ENCODE measurements at regions not wholly inside any gene's neighbourhood (a gene's known extent, or its start where the extent isn't known, plus 50 kb on each side); places are given as distances from the start of the nearest gene placed in this dataset.
"Not testable (repeated sequence)": the region's sequence is repeated elsewhere in the genome, so short reads cannot be mapped to it uniquely, and the experiment has no call there.

- DNase-seq: not testable (repeated sequence)
Observed at GRCh38 chrX:23458957-23459356, 124.3 kb downstream of the PTCHD1 start.

DNA sequence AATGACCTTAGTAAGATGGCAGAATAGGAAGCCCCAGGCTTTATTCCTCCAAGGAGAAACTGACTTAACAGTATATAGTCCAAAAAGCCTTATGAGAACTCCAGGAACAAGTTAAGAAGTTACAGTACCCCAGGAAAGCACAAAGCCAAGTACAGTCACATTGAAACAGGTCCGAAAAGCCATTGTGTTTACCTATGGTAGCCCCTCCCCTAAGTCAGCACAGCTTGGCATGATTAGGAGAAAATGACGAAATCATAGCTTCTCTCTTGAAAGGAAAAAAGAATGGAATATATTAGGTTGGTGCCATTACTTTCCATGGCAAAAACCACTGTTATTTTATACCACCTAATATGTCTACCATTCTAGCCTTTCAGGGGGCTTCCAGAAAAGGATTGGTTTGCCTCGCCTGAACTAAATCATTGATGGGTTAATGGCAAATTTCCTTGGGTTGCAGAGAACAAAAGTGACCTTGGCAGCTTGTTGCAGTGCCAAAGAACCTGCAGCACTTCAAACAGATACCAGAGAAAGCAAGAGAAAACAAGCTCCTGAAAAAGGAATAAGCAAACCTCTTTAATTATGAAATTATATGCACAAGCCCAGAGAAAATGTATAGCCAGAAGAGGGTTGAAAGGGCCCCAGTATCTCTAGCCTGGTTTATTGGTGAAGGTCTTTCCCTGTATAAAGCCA, 130.6 kb downstream of the PTCHD1 start:
- no peak for DNase-seq

DNA sequence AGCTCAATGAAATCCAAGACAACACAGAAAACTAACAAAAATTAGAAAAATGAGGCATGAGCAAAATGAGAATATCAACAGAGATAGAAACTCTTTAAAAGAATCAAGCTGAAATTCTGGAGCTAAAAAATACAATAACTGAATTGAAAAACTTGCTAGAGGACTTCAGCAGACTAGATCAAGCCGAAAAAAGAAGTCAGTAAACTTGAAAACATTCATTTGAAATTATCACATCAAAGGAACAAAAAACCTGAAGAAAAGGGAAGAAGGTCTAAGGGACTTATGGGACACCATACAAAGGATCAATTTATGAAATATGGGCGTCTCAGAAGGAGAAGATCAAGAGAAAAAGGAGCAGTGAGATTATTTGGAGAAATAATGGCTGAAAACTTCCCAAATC, 131.3 kb downstream of the PTCHD1 start:
- DNase-seq: no peak

- DNase-seq: no peak
Observed at GRCh38 chrX:23478056-23478455, 143.4 kb downstream of the PTCHD1 start.

- DNase-seq: no peak
Observed at GRCh38 chrX:23478561-23478960, 143.9 kb downstream of the PTCHD1 start.

DNA sequence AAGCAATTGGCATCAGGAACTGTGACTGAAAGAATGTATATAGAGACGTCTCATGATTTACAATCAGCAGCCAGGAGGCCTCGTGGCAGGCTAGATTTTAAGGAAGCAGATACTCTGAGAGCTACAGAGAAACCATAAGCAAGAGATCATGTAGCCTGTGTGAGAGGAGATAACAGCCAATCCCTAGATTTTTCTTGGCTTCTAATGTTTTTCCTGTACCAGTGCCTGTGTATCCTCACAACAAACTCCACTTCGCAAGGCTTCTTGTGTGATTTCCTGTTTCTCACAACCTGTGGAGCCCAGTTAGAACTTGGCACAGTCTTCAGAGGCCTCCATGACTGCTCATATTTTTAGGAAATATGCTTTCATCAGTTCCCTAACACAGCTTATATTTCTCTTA, 147.9 kb downstream of the PTCHD1 start:
- DNase-seq: no peak

DNA sequence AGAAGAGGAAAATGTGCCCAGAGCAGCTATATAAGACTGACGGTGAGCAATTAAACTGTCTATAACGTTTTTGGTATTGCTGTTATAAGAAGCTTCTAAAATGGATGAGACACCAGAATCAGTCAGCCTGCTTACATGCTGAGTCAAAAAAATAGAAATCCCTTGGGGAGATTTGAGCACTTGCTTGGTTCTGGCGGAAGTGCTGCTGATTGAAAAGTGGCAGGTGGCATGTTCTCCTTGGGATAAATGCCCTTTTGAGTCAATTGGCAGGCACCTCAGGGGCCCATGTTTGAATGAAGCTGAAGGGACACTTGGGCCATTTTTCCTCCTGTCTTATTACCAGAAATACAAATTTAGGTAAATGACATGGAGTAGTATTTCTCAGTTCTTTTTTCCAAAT, 148.7 kb downstream of the PTCHD1 start:
- no peak for DNase-seq

GRCh38 chrX:23493941-23494374, 159.3 kb downstream of the PTCHD1 start:
- DNase-seq: no peak

DNA sequence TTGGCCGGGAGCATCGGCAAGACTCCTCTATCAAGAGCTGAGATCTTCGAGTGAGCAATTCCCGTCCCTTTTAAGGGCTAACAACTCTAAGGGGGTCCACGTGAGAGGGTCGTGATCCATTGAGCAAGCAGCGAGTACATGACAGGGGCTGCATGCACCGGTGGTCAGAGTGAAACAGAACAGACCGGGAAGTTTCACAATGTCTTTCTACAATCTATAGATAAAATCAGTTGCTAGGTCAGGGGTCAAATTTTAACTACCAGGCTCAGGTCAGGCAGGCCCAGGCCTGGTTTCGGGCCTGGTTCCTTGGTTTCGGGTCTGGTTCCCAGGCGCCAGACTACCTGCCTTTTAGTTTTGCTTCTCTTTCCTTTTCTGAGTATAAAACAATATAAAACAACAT, 160.1 kb downstream of the PTCHD1 start:
- no peak for DNase-seq

- DNase-seq: no peak
Observed at GRCh38 chrX:23497919-23498318, 163.3 kb downstream of the PTCHD1 start.

- DNase-seq: no peak
Observed at GRCh38 chrX:23501974-23502373, 165.3 kb upstream of the PRDX4 start.

- peak; percentile 82 for DNase-seq
Observed at GRCh38 chrX:23503835-23504539, 163.3 kb upstream of the PRDX4 start.

DNA sequence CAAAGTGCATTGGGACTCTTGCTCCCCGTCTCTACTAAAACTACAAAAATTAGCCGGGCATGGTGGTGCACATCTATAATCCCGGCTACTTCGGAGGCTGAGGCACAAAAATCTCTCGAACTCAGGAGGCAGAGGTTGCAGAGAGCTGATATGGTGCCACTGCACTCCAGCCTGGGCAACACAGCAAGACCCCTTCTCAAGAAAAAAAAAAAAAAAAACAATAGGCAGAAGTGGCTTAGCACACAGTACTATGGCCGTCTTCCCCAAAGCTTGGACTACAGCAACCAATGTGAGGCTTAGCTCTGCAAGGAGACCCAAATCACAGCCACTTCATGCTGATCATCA, 162.8 kb upstream of the PRDX4 start:
- DNase-seq: no peak

DNA sequence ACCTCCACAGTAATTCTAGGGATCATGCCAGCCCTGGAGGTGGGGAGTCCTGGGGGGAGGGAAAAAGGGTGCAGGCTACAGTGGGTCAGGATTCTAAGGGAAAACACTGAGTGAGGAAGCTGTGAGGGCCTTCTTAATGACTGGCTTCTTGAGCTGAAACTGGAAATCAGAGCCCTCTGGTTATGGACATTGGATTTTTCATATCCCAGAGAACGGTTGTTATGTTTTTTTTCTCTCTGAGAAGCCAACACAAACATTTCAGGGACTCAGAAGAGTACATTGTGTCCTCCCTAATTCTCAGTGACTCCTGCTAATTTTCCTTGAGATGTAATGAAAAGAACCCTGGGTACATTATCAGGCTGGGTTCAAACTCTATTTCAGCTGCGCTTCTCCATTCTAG, 162.4 kb upstream of the PRDX4 start:
- no peak for DNase-seq

- no peak for DNase-seq
Observed at GRCh38 chrX:23505531-23506303, 161.6 kb upstream of the PRDX4 start.

DNA sequence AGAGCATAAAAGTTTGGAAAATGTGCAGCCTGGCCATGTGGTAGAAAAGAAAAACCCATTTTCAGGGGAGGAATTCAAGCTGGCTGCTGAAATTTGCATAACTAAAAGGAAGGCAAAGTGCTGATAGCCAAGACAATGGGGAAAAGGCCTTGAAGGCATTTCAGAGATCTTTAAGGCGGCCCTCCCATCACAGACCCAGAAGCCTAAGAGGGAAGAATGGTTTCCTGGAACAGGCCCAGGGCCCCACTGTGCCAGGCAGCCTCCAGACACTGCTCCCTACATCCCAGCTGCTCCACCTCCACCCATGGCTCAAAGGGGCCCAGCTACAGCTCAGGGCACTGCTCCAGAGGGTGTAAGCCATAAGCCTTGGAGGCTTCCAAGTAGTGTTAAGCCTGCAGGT, 158.0 kb upstream of the PRDX4 start:
- no peak for DNase-seq

DNA sequence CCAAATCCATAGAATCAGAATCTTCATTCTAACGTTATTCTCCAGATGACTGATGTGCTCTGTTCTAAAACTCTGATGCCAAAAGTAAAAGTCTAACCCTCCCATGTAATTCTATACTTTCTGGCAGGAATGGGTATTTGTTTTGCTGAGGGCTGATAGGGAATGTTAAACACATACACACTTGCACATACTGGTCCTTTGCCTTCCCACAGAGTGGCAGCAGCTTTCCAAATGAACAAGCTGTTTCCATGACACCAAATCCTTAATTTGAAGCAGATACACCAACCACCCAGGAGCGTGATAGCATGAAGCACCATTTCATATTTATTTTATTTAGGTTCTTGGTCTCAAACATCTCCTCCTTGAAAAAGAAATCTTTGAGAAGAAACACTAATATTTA, 155.5 kb upstream of the PRDX4 start:
- no peak for DNase-seq

- DNase-seq: no peak
Observed at GRCh38 chrX:23513121-23513520, 154.2 kb upstream of the PRDX4 start.

DNA sequence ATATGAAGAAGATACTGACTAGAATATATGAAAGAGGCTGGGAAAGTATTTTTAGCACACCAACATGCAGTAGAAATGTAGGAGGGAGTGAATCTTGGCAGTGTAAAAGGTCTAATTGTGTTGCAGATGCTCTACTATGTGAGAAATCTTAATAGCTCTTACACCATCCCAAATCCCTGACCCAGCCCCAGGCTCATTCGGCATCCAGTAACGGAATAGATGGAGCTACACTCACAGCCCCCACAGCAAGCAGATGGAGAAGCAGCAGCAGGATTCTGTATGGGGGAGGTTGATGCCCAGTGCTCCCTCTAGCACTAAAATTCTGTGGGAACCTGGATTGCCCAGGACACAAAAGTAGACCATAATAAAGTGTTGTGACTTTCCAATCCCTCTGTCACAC, 153.2 kb upstream of the PRDX4 start:
- no peak for DNase-seq

- no peak for DNase-seq
Observed at GRCh38 chrX:23515028-23515427, 152.3 kb upstream of the PRDX4 start.

DNA sequence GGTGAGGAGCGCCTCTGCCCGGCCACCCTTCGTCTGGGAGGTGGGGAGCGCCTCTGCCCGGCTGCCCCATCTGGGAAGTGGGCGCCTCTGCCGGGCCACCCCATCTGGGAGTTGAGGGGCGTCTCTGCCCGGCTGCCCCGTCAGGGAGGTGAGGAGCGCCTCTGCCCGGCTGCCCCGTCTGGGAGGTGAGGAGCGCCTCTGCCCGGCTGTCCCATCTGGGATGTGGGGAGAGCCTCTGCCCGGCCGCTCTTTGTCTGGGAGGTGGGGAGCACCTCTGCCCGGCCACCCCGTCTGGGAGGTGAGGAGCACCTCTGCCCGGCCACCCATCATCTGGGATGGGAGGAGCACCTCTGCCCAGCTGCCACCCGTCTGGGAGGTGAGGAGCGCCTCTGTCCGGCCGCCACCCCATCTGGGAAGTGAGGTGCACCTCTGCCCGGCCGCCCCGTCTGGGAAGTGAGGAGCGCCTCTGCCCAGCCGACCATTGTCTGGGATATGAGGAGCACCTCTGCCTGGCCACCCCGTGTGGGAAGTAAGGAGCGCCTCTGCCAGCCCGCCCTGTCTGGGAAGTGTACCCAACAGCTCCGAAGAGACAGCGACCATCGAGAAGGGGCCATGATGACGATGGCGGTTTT, 144.2 kb upstream of the PRDX4 start:
- not testable (repeated sequence) for DNase-seq

GRCh38 chrX:23524467-23524866, 142.8 kb upstream of the PRDX4 start:
- DNase-seq: no peak

DNA sequence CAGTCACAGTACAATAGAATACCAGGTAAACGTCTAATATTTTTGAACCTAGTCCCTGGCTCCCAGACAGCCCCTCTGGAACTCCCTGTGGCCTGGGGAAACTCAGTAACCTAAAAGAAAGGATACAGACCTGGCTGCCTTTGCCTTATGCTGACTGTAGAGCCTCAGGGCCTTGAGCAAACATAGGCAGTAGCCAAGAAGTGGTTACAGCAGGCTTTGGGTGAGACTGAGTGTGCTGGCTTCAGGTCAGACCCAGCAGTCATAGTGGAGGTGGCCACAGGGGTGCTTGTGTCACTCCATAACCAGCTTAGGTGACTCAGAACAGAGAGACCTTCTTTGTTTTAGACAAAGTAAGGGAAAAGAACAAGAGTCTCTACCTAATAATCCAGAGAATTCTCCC, 141.8 kb upstream of the PRDX4 start:
- no peak for DNase-seq

- DNase-seq: no peak
Observed at GRCh38 chrX:23540532-23540931, 126.8 kb upstream of the PRDX4 start.
